MM.1S (cell line): ENCODE measurements at regions not wholly inside any gene's neighbourhood (a gene's known extent, or its start where the extent isn't known, plus 50 kb on each side); places are given as distances from the start of the nearest gene placed in this dataset.

ENCODE experiments used
- DNase-seq: peaks from one replicate; pipeline ENCODE4 v3.0.0-alpha.2; 2015
- H2AFZ ChIP-seq: fragments of 300-600 bp; sonication (generic); 2 replicates; pipeline ENCODE4 v1.6.0; 2016; ENCODE audit warnings: antibody characterized with exemption, low read length
- H3F3A ChIP-seq: fragments of 300-600 bp; sonication (generic); 2 replicates; pipeline ENCODE4 v1.6.1; 2016; ENCODE audit warnings: mild to moderate bottlenecking, antibody characterized with exemption, low read length, moderate library complexity, mixed read lengths; ENCODE audit not compliant: insufficient read depth
- H3K27ac ChIP-seq: fragments of 300-600 bp; sonication (generic); 2 replicates; pipeline ENCODE4 v1.5.1; 2016; ENCODE audit warnings: mild to moderate bottlenecking, low read length
- H3K27me3 ChIP-seq: fragments of 300-600 bp; sonication (generic); replicated peaks from 2 replicates; pipeline ENCODE4 v1.6.0; 2016; ENCODE audit warnings: low read length; ENCODE audit not compliant: insufficient read depth
- H3K36me3 ChIP-seq: fragments of 300-600 bp; sonication (generic); replicated peaks from 2 replicates; pipeline ENCODE4 v1.6.1; 2016; ENCODE audit warnings: mild to moderate bottlenecking, low read length, mixed read lengths; ENCODE audit not compliant: insufficient read depth
- H3K4me1 ChIP-seq: fragments of 300-600 bp; sonication (generic); 2 replicates; pipeline ENCODE4 v1.6.1; 2016; ENCODE audit warnings: low read length, mixed read lengths
- H3K4me2 ChIP-seq: fragments of 300-600 bp; sonication (generic); 2 replicates; pipeline ENCODE4 v1.6.0; 2016; ENCODE audit warnings: low read depth, low read length
- H3K4me3 ChIP-seq: fragments of 300-600 bp; sonication (generic); 2 replicates; pipeline ENCODE4 v1.5.1; 2016; ENCODE audit warnings: low read length, mixed read lengths
- H3K79me2 ChIP-seq: fragments of 300-600 bp; sonication (generic); 2 replicates; pipeline ENCODE4 v1.6.1; 2016; ENCODE audit warnings: mixed run types, low read length, mixed read lengths
- H3K9ac ChIP-seq: fragments of 300-600 bp; sonication (generic); 2 replicates; pipeline ENCODE4 v1.6.1; 2016; ENCODE audit warnings: low read length, mixed read lengths
- H3K9me2 ChIP-seq: fragments of 300-600 bp; sonication (generic); replicated peaks from 2 replicates; pipeline ENCODE4 v1.6.1; 2016; ENCODE audit warnings: mild to moderate bottlenecking, low read length, mixed read lengths; ENCODE audit not compliant: insufficient read depth
- H3K9me3 ChIP-seq: fragments of 300-600 bp; sonication (generic); replicated peaks from 2 replicates; pipeline ENCODE4 v1.6.1; 2016; ENCODE audit warnings: mild to moderate bottlenecking, low read length, mixed read lengths; ENCODE audit not compliant: insufficient read depth
- H4K20me1 ChIP-seq: fragments of 300-600 bp; sonication (generic); 2 replicates; pipeline ENCODE4 v1.6.1; 2016; ENCODE audit warnings: mild to moderate bottlenecking, low read length, moderate library complexity, mixed read lengths; ENCODE audit not compliant: insufficient read depth
- CTCF ChIP-seq: fragments of 300-600 bp; sonication (generic); IDR thresholded peaks from 2 replicates; pipeline ENCODE4 v1.5.1; 2016; ENCODE audit warnings: antibody characterized with exemption, low read length, mixed read lengths
- EZH2 ChIP-seq: fragments of 300-600 bp; sonication (generic); optimal IDR thresholded peaks from 2 replicates; pipeline ENCODE3; 2017; ENCODE audit warnings: low read depth, mild to moderate bottlenecking, antibody characterized with exemption, low read length, mixed read lengths
- EZH2phosphoT487 ChIP-seq: fragments of 300-600 bp; sonication (generic); IDR thresholded peaks from 2 replicates; pipeline ENCODE4 v1.6.1; 2018; ENCODE audit warnings: antibody characterized with exemption, low read length

- no peak overlapping the region for H3K4me2 ChIP-seq
- H3K36me3 ChIP-seq, result no peaks in the 10 kb centered on the region
- no peak overlapping the region for H3K4me3 ChIP-seq
- no peaks in the 10 kb centered on the region for H4K20me1 ChIP-seq
- TF ChIP-seq CTCF, result no peak
- no peak for TF ChIP-seq EZH2phosphoT487
- no peak for TF ChIP-seq EZH2
- H3F3A ChIP-seq, result no peaks in the 10 kb centered on the region
- no peaks in the 10 kb centered on the region for H3K9me2 ChIP-seq
- DNase-seq, result no peak
- no peaks in the 10 kb centered on the region for H3K27me3 ChIP-seq
- H3K4me1 ChIP-seq, result no peaks in the 10 kb centered on the region
- H3K9ac ChIP-seq, result no peak overlapping the region
- H2AFZ ChIP-seq, result no peak overlapping the region
- no peaks in the 10 kb centered on the region for H3K9me3 ChIP-seq
- no peak overlapping the region for H3K27ac ChIP-seq
- H3K79me2 ChIP-seq, result no peaks in the 10 kb centered on the region
Observed at GRCh38 chr7:42345478-42346299, 108.7 kb upstream of the GLI3 start.

- no peak overlapping the region for H2AFZ ChIP-seq
- H3K4me1 ChIP-seq, result no peaks in the 10 kb centered on the region
- no peaks in the 10 kb centered on the region for H4K20me1 ChIP-seq
- H3K27me3 ChIP-seq, result no peaks in the 10 kb centered on the region
- no peak for DNase-seq
- no peaks in the 10 kb centered on the region for H3K9me2 ChIP-seq
- TF ChIP-seq EZH2, result no peak
- TF ChIP-seq EZH2phosphoT487, result no peak
- no peak for TF ChIP-seq CTCF
- H3K4me2 ChIP-seq, result no peak overlapping the region
- H3K4me3 ChIP-seq, result no peak overlapping the region
- no peaks in the 10 kb centered on the region for H3K9me3 ChIP-seq
- H3K27ac ChIP-seq, result no peak overlapping the region
- H3K9ac ChIP-seq, result no peak overlapping the region
- H3F3A ChIP-seq, result no peaks in the 10 kb centered on the region
- H3K79me2 ChIP-seq, result no peaks in the 10 kb centered on the region
- no peaks in the 10 kb centered on the region for H3K36me3 ChIP-seq
Observed at GRCh38 chr7:42344198-42344755, 107.3 kb upstream of the GLI3 start.

GRCh38 chr7:42342381-42342780 is 105.4 kb upstream of the GLI3 start:
- Histone ChIP-seq H3K4me1 (peaks cover 5% of the 10 kb centered on the region), H3K27me3 (no peaks in the 10 kb centered on the region), H3K9me3 (no peaks in the 10 kb centered on the region), H2AFZ (no peak overlapping the region), H3K27ac (no peak overlapping the region), H3K9ac (no peak overlapping the region), H3K79me2 (no peaks in the 10 kb centered on the region), H3K36me3 (no peaks in the 10 kb centered on the region), H3K4me2 (no peak overlapping the region), H3K4me3 (no peak overlapping the region), H3F3A (0 out of 2 replicates have a peak, but pooled peaks cover 5% of the 10 kb centered on the region), H3K9me2 (no peaks in the 10 kb centered on the region), H4K20me1 (no peaks in the 10 kb centered on the region)
- TF ChIP-seq EZH2phosphoT487, result no peak
- no peak for TF ChIP-seq EZH2
- no peak for DNase-seq

GRCh38 chr7:42340436-42340835 is 103.4 kb upstream of the GLI3 start:
- Histone ChIP-seq H3F3A (0 out of 2 replicates have a peak, but pooled peaks cover 5% of the 10 kb centered on the region), H3K79me2 (no peaks in the 10 kb centered on the region), H4K20me1 (no peaks in the 10 kb centered on the region), H3K9me2 (no peaks in the 10 kb centered on the region), H3K9ac (no peak overlapping the region), H3K27me3 (no peaks in the 10 kb centered on the region), H3K4me3 (no peak overlapping the region), H3K9me3 (no peaks in the 10 kb centered on the region), H3K4me1 (peaks cover 5% of the 10 kb centered on the region), H3K4me2 (no peak overlapping the region), H3K36me3 (no peaks in the 10 kb centered on the region), H2AFZ (no peak overlapping the region), H3K27ac (no peak overlapping the region)
- no peak for DNase-seq
- TF ChIP-seq EZH2phosphoT487 (no peak), EZH2 (no peak), CTCF (no peak)
